Fibroblast of gingiva (primary cell): ENCODE measurements at regions not wholly inside any gene's neighbourhood (a gene's known extent, or its start where the extent isn't known, plus 50 kb on each side); places are given as distances from the start of the nearest gene placed in this dataset.

Experiments
- DNase-seq: peaks from one replicate; pipeline ENCODE4 v3.0.0-alpha.2; 2011; ENCODE audit warnings: low read depth

DNA sequence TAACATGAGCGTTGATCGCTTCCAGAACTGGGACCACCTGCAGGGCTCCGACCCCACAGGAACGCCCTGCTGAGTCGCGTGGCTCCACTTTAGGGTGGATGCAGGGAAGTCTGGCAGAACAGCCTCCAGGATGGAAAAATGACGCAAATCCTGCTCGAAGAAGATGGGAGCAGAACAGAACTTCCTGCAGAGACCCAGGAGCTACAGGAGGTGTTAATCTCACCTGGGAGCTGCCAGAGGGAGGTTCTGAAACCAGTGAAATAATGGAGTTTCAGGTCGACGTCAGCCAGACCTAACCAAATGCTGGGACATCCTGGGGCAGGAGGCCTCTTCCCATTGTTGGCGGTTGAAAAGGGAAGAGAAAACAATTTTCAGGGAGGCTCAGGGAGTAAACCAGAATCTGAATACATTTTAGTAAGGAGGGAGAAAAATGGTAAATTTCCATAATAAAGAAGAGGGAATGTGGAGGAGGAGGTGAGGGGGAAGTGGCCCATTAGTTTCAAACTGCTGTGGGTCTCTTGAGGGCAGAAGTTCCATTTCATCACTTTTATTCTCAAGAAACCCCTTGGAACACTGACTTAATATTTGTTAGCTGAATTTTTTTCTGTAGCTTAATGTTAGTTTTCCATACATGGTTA lies 558.4 kb upstream of the CDH4 start:
- no peak for DNase-seq

DNA sequence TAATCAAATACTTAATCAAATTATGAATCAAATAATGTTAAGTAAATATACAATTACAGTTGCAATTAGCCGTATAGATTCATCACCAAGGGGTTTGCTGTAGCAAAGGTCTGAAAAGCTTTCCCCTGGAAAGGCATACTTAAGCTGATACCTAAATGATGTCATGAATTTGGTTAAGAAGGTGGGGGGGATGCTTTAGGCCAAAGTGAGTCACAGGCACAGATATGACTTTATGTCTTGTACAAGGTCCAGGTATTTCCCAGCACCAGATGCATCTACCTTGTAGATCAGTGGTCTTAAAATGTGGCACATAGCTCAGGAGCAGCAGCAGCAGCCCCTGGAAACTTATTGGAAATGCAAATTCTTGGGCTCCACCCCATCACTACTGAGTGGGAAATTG lies 557.3 kb upstream of the CDH4 start:
- no peak for DNase-seq

DNA sequence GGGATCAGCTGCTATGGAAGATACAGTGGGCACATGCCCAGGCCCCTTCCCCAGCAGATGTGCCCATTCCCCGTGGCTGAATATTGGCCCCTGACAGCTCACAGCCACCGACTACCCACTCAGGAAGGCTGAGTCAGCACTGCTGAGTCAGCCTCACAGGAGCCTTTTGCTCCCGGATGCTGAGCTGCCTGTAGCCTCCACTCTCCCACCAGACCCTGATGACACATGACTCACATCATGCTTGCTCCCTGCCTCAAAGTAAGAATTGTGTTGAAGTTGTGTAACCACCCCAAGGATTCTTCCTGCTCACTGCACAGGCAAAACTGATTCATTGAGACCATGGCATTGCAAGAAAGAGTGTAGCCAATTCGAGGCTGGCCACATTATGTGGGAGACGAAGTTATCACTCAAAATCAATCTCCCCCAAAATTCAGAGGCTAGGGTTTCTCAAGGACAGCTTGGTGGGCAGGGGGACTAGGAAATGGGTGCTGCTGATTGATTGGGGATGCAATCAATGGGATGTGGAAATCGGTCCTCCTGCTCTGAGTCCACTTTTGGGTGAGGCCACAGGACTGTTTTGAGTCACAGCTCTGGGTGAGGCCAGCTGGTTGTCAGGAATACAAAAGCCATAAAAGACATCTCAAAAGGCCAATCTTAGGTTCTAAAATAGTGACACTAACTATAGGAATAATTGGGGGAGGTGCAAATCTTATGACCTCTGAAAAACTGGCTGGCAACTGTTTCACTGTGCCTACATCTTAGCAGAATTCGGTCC lies 556.6 kb upstream of the CDH4 start:
- DNase-seq, result peak; percentile 2

DNA sequence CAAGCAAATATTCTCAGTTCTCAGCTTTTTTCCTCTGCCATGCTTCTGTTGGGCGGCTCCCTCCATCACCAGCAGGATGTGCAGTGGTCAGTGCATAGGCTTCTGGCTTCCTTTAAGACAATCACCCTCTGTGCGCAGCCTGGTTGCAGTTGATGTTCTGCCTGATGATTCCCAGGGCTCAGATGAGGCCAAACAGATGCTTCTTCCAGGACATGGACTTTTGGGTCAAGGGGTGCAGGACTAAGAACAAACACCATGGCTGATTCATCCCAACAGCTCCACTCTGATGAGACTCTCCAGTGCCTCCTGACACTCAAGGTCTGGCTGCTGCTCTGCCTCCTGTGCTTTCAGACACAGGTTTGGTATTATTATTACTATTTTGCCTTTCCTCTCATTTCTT lies 554.8 kb upstream of the CDH4 start:
- no peak for DNase-seq

DNA sequence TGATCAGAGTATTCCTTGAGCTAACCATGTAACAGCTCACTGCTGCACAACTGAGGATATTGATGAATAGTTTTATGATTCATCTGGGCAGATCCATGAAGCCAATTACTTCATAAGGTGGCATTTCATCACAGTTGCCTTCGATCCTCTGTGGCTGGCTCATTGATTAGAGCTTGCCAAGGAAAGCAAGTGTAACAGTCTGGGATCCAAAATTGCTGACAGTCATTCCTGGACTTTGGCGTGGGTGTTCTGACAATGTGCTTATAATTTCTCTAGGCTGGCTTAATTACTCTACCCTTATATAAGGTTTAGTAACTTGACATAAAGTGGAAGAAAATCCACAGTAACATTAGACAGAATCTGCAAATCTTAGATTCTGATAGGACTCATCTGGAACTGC lies 551.3 kb upstream of the CDH4 start:
- no peak for DNase-seq

DNA sequence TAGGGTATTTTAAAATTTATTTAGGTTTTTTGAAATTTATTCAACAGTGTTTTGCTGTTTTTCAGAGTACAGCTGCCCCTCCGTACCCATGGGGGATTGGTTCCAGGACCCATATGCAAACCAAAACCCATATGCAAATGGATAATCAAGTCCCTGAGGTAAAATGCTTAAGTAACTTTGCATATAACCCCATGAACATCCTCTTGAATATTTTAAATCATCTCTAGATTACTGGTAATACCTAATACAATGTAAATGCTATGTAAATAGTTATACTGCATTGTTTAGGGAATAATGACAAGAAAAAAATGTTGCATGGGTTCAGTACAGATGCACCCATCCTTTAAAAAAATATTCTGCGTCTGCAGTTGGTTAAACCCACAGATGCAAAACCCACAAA lies 547.9 kb upstream of the CDH4 start:
- DNase-seq, result no peak

DNA sequence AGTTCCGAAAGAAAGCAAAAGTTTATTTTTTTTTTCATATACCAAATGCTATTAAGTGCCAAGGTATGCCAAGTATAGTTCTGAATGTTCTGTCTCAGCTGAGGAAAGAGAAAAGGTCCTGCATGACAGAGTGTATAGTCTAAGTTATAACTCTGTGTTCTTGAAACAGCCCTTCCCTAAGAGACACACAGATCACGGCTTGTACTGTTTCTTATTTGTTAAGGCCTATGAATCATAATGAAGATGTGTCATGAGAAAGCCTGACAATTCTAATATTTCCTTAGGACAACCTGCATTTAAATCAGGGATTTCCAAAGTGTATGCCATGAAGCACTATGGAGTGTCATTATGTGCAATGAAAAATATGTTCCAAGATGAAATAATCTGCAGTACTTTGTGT lies 538.7 kb upstream of the CDH4 start:
- no peak for DNase-seq

DNA sequence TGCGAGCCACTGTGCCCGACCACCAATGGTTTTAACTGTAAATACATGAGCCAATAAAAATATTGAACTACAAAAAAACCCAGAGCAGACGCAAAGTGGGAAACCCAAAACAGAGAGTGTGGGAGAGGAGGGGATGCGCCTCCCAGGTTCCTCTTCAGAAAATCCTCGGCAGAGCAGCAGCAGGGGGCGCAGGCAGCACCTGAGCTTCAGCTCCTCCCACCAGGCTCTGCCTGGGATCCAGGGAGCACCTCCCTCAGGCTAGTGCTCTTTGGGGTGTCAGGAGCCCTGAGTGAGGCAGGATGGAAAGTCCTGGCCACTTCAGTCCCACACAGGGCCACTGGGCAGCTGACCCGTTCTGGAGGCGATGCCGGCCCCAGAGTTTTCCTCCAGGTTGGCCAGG lies 536.9 kb upstream of the CDH4 start:
- no peak for DNase-seq

DNA sequence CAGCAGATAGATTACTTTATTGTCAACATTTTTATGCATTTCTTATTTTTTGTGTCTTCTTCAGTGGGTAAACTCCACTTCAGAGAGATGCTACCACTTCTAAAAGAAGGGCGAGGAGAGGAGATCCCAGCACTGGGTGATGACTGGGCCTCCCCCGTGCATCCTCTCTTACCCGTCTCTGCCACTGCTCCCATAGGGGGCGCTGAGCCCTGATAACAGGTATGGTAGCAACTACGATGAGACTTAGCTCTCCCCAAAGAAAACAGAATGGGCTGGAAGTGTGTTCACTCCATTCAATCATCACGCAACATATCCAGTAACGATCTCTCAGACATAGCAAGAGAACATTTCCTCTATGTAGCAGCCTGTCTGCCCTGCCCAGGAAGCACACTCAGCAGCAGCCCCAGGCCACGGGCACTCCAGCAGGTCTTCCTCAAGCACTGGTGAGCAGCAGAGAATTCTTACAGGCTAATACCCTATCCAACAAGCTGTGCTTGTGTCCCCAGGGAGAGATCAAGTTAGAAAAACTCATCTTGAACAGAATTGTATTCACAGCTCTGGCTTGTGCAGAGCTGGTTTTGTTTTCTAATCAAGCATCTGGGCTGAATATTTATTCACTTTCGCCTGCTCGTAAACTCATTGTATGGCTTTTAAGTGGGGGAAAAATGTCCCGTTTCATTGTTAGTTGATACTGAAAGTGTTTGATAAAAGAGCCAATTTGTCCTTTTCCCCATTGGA lies 533.1 kb upstream of the CDH4 start:
- DNase-seq, result no peak

DNA sequence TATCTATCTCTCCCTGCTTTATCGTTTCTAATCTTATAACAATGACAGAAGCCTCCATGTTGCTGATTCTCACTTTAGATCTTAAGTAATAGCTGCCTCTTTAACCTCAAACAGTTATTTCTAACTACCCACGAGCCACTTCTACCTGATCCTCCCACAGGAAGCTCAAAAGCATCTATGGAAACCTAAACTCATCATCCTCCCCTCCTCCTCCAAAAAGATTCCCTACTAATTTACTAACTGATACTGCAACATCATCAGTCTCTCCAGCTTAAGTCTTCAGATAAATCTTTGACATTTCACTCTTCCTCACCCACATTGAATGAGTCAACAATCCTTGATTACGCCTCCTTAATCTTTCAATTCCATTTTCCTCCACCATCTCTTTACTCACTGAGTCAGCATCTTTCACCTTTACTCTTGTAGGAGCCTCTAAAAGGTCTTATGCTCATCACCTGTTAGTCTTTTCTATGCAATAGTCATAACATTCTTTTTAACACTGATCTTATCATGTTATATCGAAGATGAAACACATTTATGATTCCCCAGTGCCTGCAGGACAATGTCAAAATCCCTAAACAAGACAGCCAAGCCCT lies 526.7 kb upstream of the CDH4 start:
- no peak for DNase-seq

DNA sequence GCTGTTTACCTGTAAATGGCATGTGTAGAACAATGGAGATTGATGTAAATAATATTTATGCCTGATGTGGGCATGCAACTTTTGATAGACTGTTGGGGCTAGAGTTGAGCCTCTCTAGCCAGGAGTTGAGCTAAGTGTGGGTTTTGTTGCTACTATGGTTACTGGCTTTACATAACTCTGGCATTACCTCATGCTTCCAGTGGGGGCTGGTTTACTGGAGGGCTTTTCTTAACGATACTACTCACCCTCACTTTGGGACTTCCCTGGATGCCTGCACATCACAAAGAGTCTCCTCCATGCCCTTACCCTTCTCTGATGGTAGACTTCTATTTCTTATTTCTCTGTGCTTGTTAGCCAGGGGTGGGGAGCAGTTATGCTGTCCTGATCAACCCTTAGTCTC lies 524.6 kb upstream of the CDH4 start:
- DNase-seq, result no peak

DNA sequence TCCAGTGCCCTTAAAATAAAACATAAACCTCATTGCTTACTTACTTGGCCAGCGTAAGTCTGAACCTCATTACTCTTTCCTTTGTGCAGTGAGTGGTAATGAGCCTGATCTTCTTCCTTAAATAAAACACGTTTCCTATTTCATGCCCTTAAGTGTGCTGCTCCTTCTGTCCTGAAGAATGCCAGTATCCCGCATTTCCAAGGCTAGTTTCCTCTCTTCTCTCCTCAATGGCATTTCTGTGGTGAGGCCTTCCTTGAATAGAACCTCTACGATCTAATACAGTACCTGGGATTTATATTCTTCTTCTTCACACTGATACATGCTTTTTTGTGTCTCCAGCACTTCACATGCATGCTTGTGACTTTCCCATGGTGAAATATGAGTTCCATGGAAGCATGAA lies 523.4 kb upstream of the CDH4 start:
- DNase-seq, result no peak

DNA sequence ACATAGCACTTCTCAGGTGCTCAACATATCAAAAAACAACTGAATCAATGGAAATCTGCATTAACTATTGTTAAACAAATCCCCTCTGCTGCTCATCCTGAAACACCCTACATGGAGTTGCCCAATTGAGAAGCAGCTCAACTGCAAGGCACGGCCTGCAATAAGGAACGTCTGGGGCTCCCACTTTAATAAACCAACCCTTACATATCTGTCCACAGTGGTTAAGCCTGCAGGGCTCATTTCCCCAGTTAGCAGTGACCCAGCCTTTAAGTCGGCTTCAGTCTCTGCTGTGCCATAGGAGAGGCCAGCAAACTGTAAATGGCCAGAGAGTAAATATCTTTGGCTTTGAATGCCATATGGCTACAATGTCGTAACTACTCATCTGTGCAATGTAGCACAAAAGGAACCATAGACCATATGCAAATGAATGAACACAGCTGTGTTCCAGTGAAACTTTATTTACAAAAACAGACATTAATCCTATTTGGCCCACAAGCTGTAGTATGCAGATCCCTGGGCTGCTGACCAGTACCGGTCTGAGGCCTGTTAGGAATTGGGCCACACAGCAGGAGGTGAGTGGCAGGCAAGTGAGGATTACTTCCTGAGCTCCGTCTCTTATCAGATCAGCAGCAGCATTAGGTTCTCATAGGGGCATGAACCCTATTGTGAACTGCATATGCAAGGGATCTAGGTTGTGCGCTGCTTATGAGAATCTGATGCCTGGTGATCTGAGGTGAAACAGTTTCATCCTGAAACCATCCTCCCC lies 522.7 kb upstream of the CDH4 start:
- DNase-seq, result no peak

DNA sequence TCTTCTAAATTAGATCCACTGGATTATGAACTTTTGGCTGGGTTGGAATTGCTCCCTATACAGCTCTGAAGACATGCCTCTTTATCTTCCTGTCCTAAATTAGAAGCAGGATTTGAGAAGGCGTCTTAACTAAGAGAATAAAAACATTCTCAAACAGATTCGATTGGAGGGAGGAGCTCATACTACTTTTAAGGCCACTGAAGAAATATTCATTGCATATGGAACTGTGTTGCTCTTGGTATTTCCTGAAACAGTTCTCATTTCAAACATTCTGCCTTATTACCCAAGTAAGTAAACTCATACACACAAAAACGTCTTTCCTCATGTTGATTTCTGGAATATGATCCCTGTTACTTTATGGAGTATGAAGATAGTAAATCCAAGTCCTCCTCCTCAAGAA lies 519.7 kb upstream of the CDH4 start:
- DNase-seq, result no peak

DNA sequence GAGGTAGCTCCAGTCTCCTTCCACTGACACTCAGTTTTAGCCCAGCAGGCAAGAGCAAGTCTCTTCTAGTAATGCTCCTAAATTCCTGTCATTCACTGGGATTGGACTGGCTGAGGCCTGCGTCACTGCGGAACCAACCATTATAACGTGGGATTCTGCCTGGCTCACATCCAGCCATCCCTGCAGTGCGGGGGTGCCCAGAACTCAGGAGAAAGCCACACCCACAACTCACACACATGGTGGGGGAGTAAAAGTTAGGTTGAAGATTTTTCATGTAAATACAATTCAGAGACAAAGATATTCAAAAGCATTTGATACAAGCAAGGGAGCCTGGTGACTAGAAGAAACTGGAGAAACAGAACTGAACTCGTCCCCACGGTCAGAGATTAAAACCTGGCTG lies 504.0 kb upstream of the CDH4 start:
- DNase-seq, result no peak

DNA sequence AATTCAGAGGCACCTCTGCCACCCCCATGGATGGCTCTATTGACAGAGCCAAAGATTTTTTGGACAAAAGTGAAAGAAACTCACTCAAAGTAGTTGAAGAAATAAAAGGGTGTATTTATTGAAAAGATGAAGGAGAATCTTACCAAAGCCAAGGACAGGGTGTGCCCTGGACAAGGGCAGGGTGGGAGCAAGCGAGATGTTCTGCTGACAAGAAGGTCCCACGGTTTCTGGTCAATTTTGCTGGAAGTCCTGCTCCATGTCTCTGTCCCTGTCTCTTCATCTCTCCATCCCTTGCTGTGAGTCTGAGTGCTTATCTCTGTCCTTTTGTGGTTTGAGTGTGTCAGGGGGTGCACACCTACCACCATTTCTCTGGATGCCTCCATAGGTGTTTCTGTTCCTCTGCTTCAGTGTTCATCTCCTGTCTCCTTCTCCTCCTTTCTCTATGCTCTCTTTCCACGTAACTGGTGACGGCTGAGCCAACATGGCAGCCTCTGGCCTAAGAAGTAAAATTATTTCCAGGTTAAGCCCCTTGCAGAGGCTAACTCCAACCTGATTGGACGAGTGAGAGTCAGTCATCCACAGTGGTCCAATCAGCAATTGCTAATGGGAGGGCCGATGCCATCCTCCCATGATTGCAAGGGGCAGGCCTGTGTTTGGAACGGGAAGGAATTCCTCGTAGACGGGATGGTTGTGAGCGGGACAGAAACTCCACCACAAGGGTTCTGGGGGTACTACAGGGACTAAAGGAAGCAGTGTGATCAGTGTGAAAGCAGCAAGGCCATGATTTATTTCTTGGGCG lies 502.1 kb upstream of the CDH4 start:
- DNase-seq, result no peak

DNA sequence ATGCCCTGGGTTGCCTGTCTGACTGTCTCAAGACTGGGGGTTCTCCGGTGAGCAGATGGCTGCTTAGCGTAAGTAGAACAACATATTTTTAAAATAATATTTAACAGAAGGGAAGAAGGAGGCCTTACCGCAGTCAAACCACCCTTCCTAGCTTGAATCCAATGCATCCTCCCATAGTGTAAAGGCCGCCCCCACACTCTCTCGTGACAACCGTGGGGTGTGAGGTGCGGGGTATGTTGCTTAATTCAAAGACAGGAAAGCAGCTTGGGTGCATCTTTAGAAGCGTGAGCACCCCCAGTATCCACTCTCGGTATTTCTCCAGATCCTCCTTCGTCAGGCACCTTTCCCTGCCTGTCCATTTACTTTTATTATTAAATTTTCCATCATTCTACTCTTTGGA lies 501.2 kb upstream of the CDH4 start:
- DNase-seq, result no peak

DNA sequence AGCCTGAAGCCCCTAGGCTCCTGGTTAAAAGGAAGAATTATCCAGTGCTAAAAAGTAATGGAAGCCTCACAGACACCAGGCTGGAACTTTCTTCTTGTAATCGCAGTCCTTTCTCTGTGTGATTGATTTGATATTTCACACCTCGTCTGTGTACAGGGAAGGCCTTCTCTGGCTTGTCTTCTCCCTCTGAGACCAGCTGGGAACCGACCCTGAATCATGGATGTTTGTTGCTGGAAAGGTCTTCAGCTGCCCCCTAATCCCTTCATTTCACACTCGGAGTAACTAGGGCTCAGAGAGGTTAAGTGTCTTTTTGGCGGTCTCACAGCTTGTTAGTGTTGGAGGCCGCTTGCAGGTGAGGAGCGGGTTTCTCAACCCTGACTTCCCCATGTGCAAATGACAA lies 500.2 kb upstream of the CDH4 start:
- DNase-seq, result no peak

DNA sequence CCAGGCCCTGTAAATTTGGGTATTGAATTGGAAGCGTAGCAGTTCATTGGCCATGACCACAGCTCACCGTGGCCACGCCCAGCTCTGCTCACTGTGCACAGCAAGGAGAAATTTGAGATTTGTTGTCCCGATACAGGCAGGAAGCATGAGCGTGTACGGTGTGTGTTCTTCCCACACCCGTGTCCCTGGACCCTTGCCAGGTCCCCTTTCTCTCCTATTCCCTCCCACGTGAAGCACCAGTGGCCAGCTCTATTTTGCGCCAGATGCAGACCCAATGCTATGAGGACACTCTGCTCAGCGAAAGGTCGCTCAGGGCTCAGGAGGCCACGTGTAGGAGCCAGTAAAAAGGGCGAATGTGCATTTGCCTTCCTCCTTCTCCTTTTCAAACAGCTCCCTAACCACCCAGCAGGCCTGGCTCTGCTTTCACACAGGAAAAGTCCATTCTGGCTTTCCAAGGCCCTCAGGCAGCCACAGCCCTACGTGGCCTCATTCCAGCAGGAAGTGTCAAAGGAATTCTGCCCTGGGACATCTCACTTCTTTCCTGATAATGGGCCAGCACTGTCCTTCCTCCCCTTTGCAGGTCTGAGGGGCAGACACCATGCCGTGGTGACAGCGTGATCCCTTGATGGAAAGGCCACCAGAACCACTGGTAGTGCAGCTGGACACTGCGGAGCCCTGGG lies 499.2 kb upstream of the CDH4 start:
- DNase-seq, result no peak

DNA sequence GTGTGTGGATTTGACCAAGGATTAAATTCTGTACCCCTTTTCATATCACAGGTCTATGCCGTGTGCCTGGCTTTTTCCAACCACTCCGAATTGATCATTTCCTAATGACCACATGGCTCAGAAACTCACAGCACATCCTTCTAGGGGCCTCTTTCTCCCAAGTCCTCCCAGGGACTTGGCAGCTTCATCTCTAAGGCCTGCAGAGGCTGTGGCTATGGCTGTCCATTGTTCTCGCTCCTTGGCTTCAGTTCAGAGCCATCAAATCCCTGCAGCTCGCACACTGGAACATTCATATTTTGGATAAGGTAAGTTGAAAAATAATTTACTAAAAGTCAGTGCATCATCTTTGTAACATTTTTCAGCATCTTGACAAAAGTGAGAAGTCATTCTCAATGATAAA lies 497.2 kb upstream of the CDH4 start:
- DNase-seq, result no peak

DNA sequence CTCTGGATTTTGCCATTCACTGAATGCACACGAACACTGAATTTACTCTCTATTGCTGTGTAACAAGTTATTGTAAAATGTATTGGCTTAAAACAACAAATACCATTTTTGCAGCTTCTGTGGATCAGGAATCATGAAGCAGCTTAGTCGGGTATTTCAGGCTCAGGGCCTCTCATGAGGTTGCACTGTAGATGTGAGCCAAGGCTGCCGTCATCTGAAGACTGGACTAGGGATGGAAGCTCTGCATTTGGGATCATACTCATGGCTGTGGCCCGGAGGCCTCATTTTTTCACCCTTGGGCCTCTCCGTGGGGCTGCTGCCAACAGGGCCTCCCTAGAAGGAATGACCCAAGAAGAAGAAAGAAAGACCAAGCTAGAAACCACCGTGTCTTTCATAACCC lies 492.4 kb upstream of the CDH4 start:
- no peak for DNase-seq
